ENCODE measurements at regions not wholly inside any gene's neighbourhood (a gene's known extent, or its start where the extent isn't known, plus 50 kb on each side); places are given as distances from the start of the nearest gene placed in this dataset.
"Not testable (repeated sequence)": the region's sequence is repeated elsewhere in the genome, so short reads cannot be mapped to it uniquely, and the experiment has no call there.

DNA sequence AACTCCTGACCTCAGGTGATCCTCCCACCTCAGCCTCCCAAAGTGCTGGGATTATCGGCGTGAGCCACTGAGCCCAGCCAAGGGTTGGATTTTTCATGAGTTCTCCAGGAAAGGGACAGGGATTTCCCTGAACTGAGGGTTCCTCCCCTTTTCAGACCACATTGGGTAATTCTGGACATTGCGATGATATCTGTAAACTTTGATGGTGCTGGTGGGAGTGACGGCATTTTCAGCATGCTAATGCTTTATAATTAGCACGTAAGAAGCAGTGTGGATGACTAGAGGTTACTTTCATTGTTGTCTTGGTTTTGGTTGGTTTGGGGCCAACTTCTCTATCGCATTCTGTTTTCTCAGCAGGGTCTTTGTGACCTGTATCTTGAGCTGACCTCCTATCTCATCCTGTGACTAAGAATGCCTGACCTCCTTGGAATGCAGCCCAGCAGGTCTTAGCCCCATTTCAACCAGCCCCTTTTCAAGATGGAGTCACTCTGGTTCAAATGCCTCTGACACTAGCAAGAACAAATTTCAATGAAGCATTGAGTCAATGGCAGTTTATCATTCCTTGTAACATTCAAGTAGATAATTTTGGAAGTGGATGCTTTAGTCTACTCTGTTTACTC, 156.5 kb downstream of the TTLL2 start:
- Mint-ChIP-seq H3K4me3 (no peak overlapping the region), H3K27me3 (peaks cover 19% of the 10 kb centered on the region), H3K36me3 (ENCODE audit: low read depth) (no peaks in the 10 kb centered on the region), H3K9me3 (no peaks in the 10 kb centered on the region), H3K4me1 (ENCODE audit: low read depth) (no peaks in the 10 kb centered on the region), H3K27ac (no peak overlapping the region)

DNA sequence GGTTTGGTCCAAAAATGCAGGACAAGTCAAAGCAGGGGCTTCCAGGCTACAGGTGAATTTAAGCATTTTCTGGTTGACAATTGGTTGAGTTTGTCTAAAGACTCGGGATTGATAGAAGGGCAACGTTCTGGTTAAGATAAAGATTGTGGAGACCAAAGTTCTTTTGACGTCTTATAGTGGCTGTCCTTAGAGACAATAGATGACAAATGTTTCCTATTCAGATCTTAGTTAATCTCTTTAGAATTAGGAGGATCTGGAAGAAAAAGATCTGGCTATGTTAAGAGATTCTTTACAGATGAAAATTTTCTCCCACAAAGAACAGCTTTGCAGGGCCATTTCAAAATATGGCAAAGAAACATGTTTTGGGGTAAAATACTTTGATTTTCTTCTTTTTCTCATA, 157.9 kb downstream of the TTLL2 start:
- not testable (repeated sequence) for H3K4me1 Mint-ChIP-seq (ENCODE audit: low read depth); H3K4me3 Mint-ChIP-seq; H3K27ac Mint-ChIP-seq; H3K36me3 Mint-ChIP-seq (ENCODE audit: low read depth); H3K9me3 Mint-ChIP-seq
- H3K27me3 Mint-ChIP-seq = peaks cover 21% of the 10 kb centered on the region

DNA sequence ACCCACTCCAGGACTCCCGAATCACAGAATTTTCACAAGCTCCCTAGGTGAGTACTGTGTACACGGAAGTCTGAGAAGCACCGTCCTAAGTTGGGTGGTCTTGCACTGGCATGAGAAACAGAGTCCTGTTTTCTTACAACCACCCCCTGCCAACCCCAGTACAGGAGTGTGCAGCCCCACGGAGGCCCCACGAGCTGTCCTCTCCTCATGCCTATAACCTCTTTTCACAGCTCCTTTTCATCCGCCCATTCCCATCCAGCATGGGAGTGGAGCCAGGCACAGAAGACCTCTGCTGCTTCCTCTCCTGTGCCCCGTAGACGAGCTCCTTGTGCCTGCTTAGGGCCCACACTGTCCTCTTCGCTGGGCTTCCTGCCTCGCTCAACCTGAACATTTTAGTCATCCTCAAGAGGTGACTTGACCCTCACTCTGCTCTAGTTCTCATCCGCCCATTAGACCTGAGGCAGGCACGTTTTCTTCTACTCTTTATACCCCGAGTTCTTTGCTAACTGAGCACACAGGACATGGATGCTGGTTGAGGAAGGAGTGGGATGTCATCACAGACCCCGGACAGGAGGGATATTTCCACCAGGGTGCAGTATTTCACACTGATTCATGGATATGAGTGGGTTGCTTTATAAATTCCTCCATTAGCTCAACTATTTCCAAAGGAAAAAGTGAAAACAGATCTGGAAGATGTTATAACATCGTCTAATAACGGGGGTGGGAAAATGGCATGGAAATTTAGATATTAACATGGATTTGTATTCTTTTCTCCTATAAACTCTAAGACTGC, 160.5 kb downstream of the TTLL2 start:
- peaks cover 24% of the 10 kb centered on the region for H3K27me3 Mint-ChIP-seq
- no peak overlapping the region for H3K4me3 Mint-ChIP-seq
- no peaks in the 10 kb centered on the region for H3K4me1 Mint-ChIP-seq (ENCODE audit: low read depth)
- H3K36me3 Mint-ChIP-seq (ENCODE audit: low read depth) = no peaks in the 10 kb centered on the region
- no peak overlapping the region for H3K27ac Mint-ChIP-seq
- H3K9me3 Mint-ChIP-seq = no peaks in the 10 kb centered on the region

DNA sequence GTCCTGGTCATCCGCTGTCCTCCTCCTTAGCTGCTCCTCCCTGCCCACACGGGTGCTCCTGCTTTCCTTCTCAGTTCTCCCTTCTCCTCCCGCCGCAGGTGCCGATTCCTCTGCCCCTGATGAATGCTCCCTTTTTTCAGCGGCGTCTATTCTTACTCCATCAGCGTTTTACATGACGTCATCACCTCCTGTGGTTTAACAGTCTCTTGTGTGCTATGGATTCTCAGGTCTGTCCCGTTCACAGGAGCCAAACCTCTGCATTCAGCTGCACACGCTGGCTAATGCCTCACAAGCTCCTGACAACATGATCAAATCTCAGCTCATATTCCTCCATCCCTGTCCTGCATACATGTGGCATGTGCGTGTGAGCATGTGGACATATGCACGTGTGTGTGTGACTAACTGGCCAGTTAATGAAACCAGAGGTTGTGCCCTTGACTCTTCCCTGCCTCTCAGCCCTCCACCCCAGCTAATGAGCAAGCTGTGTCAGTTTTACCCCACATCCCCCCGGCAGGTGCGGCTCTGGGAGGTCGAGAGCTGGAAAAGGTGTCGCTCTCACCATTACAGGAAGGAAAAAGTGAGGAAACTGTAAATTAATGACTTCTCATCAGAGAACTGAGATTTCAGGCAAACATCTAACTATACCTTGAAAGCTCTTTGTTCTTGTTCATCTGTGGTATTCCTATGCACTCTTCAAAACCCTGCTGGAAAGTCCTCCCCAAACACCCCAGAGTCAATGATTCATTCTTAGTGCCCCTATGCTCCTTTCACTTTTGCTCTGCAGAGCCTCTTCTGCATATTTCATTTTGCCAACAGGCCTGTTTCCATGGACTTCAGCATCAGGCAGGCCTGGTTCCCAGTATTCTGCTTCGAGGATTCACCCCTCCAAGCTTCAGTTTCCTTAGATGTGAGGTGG, 163.1 kb downstream of the TTLL2 start:
- Mint-ChIP-seq H3K27me3 (peaks cover 12% of the 10 kb centered on the region), H3K9me3 (no peaks in the 10 kb centered on the region)

GRCh38 chr6:167491438-167492099, 166.7 kb downstream of the TTLL2 start:
- Mint-ChIP-seq H3K4me1 (ENCODE audit: low read depth) (no peaks in the 10 kb centered on the region), H3K36me3 (ENCODE audit: low read depth) (no peaks in the 10 kb centered on the region), H3K27ac (no peak overlapping the region), H3K4me3 (no peak overlapping the region), H3K9me3 (no peaks in the 10 kb centered on the region), H3K27me3 (peaks cover 24% of the 10 kb centered on the region)

More for the DNA sequence above, 163.1 kb downstream of the TTLL2 start:
- Mint-ChIP-seq H3K4me3 (no peak overlapping the region), H3K4me1 (ENCODE audit: low read depth) (no peaks in the 10 kb centered on the region), H3K36me3 (ENCODE audit: low read depth) (no peaks in the 10 kb centered on the region), H3K27ac (no peak overlapping the region)

DNA sequence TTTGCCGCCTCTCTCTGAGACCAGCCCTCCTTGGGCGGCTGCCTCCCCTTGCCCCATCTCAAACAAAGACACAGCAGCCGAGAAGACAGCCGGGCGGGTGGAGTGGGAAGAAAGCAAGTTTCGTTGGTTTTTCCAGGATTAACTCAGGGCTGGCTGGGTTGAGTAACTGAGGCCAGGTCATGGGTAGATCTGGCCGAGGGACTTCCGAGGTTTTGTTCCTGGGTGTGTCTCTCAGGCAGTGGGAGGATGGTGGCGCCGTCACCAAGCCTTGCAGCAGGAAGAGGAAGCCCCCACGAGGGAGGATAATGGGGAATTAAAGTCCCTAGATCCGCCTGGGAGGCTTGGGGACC, 167.2 kb downstream of the TTLL2 start:
- no peak overlapping the region for H3K4me3 Mint-ChIP-seq
- no peaks in the 10 kb centered on the region for H3K9me3 Mint-ChIP-seq
- H3K27ac Mint-ChIP-seq = no peak overlapping the region
- H3K4me1 Mint-ChIP-seq (ENCODE audit: low read depth) = no peaks in the 10 kb centered on the region
- H3K27me3 Mint-ChIP-seq = peaks cover 23% of the 10 kb centered on the region
- H3K36me3 Mint-ChIP-seq (ENCODE audit: low read depth) = no peaks in the 10 kb centered on the region

- no peak overlapping the region for H3K4me3 Mint-ChIP-seq
- no peaks in the 10 kb centered on the region for H3K9me3 Mint-ChIP-seq
Observed at GRCh38 chr6:167493310-167493709, 168.4 kb downstream of the TTLL2 start.

GRCh38 chr6:167493976-167494697, 169.3 kb downstream of the TTLL2 start:
- Mint-ChIP-seq H3K4me1 (ENCODE audit: low read depth) (no peaks in the 10 kb centered on the region), H3K27ac (no peak overlapping the region), H3K9me3 (no peaks in the 10 kb centered on the region), H3K27me3 (peaks cover 20% of the 10 kb centered on the region), H3K36me3 (ENCODE audit: low read depth) (no peaks in the 10 kb centered on the region), H3K4me3 (no peak overlapping the region)

More at GRCh38 chr6:167493310-167493709, 168.4 kb downstream of the TTLL2 start:
- H3K27ac Mint-ChIP-seq = no peak overlapping the region
- no peaks in the 10 kb centered on the region for H3K36me3 Mint-ChIP-seq (ENCODE audit: low read depth)
- peaks cover 20% of the 10 kb centered on the region for H3K27me3 Mint-ChIP-seq
- H3K4me1 Mint-ChIP-seq (ENCODE audit: low read depth) = no peaks in the 10 kb centered on the region

DNA sequence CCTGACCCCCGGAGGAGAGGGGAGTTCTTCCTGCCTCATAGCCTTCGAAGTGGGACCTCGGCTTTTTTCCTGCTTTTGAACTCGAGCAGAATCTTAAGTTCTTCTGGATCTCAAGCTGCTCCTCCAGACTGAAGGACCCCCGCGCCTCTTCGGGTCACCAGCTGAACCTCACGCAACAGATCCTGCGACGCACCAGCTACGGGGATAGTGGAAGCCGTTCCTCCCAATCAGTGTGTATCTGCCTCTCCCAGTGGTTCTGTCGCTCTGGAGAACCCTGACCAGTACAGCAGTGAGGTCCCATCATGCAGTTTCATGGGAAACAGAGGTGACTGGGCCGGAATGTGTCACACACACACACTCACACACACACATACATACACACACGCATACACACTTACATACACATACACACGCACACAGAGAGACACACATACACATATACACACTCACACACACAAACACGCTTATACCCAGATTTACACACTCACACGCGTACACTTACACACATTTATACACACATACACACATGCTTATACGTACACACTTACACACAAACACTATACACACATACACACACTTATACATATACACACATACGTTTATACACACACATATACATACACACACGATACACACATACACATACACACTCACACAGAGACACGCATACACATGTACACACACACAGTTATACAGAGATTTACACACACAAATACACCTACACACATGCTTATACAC, 170.0 kb downstream of the TTLL2 start:
- no peak overlapping the region for H3K27ac Mint-ChIP-seq
- H3K4me3 Mint-ChIP-seq = no peak overlapping the region
- no peaks in the 10 kb centered on the region for H3K4me1 Mint-ChIP-seq (ENCODE audit: low read depth)

DNA sequence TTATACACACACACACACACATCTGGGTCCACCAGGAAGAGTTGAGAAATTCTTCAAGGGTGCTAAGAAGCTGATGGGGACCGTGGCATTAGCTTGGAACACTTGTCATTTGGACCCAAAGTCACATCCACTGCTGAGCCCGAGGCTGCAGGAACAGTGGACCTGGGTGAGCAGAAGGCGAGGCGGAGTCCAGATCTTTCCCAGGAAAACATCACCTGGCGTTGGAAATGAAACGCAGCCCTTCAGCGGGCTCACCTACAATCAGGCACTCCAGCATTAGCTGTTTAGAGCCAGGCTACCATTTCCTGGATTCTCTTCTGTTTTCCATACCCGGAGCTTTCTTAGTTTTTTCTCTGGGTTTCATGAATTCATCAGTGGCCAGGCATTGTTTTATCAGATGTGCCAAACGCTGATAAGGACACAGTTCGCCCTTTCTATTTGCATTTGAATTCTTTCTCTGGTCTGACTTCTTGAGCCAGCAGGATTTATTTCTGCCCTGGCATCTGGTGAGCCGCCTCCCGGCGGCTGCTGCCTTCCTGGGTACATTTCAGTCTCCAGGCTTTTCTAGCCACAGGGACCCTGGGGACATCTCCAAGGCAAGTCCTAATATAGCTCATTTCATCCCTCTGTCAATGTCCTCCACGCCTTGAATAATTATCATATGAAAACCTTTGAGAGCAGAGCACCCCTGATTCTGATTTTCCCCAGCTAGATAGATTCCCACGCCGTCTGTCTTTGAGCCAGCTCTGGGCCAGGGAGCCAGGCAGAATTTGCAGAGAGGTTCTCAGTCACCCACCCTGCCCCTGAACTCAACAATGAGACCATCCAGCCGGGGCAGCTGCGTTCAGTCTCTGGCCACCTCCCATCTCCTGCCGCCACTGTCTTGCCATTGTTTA, 170.9 kb downstream of the TTLL2 start:
- Mint-ChIP-seq H3K4me3 (no peak overlapping the region), H3K9me3 (no peaks in the 10 kb centered on the region), H3K27me3 (peaks cover 20% of the 10 kb centered on the region), H3K27ac (no peak overlapping the region), H3K36me3 (ENCODE audit: low read depth) (no peaks in the 10 kb centered on the region), H3K4me1 (ENCODE audit: low read depth) (no peaks in the 10 kb centered on the region)

More for the DNA sequence above, 170.0 kb downstream of the TTLL2 start:
- peaks cover 20% of the 10 kb centered on the region for H3K27me3 Mint-ChIP-seq
- no peaks in the 10 kb centered on the region for H3K9me3 Mint-ChIP-seq
- no peaks in the 10 kb centered on the region for H3K36me3 Mint-ChIP-seq (ENCODE audit: low read depth)

DNA sequence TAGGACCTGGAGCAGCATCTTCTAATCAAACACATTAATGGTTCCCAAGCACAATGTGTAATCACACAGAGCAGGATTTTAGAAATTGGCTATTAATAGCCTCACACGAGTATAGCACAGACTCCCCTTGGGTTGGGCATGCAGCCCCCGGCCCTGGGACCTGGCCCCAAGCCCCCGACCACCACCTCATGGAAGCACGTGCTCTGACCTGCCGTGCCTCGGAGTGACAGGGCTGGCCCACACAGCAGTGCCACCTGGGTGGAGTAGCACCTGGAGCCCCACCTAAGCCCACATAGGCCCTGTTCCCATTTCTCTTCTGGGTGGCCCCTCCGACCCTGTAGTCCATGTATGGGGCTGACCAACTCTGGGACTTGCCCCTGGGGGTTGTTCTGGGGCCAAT, 171.8 kb downstream of the TTLL2 start:
- Mint-ChIP-seq H3K36me3 (ENCODE audit: low read depth) (no peaks in the 10 kb centered on the region), H3K27ac (no peak overlapping the region), H3K4me3 (no peak overlapping the region), H3K9me3 (no peaks in the 10 kb centered on the region), H3K27me3 (peaks cover 17% of the 10 kb centered on the region), H3K4me1 (ENCODE audit: low read depth) (no peaks in the 10 kb centered on the region)

DNA sequence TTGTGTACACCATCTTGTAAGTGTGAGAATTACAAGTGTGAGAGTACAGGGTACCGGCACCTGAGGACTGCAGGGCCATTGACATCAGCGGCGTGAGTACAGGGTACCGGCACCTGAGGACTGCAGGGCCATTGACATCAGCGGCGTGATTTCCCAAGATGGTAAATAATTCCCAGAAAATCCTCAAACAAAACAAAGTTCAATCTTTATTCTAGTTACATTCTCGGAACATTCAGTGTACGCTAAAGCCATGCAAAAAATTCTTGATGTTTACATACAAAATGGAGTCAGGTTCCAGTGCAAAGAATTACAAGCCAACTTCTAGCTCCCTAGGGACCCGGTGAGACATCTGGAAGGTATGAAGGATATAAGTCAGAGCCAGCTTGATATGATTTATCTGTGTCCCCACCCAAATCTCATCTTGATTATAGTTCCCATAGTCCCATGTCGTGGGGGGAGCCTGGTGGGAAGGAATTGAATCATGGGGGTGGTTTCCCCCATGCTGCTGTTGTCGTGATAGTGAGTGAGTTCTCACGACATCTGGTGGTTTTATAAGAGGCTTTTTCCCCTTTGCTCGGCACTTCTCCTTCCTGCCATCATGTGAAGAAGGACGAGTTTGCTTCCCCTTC, 172.7 kb downstream of the TTLL2 start:
- Mint-ChIP-seq H3K4me1 (ENCODE audit: low read depth) (no peaks in the 10 kb centered on the region), H3K9me3 (no peaks in the 10 kb centered on the region), H3K4me3 (no peak overlapping the region), H3K27me3 (peaks cover 17% of the 10 kb centered on the region), H3K36me3 (ENCODE audit: low read depth) (no peaks in the 10 kb centered on the region), H3K27ac (no peak overlapping the region)

Measured in stimulated activated naive CD8-positive, alpha-beta T cell treated with anti-CD3 and anti-CD28 coated beads, Interleukin-15, Interleukin-2, amounts not matched to agents 100 ng/mL and 50 ng/mL, for 24 hours (primary cell).